D721Med (cell line): ENCODE measurements at regions not wholly inside any gene's neighbourhood (a gene's known extent, or its start where the extent isn't known, plus 50 kb on each side); places are given as distances from the start of the nearest gene placed in this dataset.

Experiments
- DNase-seq: peaks from one replicate; pipeline ENCODE4 v3.0.0; 2011; ENCODE audit warnings: low spot score; ENCODE audit not compliant: insufficient read length
- FAIRE-seq: peaks from 2 replicates; lab custom pipeline; 2011; peaks lifted over from hg19 to GRCh38; lab: Jason Lieb, UNC
- TF ChIP-seq, protein P1 (sequence below): IDR thresholded peaks from 2 replicates; pipeline ENCODE4 v1.5.1; 2012; ENCODE audit warnings: mild to moderate bottlenecking, control low read depth; ENCODE audit not compliant: insufficient read depth; ENCODE audit errors: missing control alignments

DNA sequence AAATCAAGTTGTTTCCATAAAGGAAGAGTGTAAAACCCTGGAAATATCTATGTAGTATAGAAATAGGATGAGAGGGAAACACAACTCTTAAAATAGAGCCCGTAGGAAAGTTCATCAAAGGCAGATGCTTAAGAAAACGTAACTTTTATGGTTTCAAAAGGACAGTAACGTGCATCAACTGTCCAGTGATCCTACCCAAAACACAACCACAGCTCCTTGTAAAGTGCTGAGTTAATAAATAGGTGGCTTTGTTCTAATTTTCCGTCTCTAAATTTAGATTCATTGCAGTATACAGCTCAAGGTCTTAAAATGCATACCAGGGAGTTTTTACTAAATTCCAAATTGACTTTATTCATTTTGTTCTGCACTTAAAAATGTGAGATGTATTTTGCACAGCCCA, 282.1 kb upstream of the ID2 start:
- TF ChIP-seq, protein P1, sequence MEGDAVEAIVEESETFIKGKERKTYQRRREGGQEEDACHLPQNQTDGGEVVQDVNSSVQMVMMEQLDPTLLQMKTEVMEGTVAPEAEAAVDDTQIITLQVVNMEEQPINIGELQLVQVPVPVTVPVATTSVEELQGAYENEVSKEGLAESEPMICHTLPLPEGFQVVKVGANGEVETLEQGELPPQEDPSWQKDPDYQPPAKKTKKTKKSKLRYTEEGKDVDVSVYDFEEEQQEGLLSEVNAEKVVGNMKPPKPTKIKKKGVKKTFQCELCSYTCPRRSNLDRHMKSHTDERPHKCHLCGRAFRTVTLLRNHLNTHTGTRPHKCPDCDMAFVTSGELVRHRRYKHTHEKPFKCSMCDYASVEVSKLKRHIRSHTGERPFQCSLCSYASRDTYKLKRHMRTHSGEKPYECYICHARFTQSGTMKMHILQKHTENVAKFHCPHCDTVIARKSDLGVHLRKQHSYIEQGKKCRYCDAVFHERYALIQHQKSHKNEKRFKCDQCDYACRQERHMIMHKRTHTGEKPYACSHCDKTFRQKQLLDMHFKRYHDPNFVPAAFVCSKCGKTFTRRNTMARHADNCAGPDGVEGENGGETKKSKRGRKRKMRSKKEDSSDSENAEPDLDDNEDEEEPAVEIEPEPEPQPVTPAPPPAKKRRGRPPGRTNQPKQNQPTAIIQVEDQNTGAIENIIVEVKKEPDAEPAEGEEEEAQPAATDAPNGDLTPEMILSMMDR, result no peak
- FAIRE-seq (no peak), DNase-seq (no peak)

DNA sequence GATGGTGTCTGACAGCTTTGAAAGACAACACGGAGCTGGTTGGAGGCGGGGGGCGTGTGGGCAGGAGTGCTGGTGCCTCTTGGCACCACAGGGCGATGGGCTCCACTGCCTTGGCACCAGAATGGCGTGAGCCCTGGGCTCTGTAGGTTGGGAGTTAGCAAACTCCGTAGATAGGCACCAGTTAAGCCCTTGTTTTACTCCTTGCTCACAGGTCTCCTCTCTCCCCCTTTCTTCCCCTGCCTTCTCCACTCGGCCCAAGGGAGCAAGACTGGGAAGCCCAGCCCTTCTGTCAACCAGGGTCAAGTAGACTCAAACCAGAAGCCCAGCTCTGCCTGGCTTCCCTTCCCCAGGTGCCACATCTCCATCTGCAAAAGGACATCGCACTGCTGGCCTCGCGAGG, 281.7 kb upstream of the ID2 start:
- DNase-seq (no peak), FAIRE-seq (no peak)
- TF ChIP-seq, protein P1, result no peak

GRCh38 chr2:8402222-8402621, 279.6 kb upstream of the ID2 start:
- FAIRE-seq (no peak), DNase-seq (no peak)
- TF ChIP-seq, protein P1, result no peak

- TF ChIP-seq, protein P1, result no peak
- no peak for DNase-seq
- no peak for FAIRE-seq
These were observed 278.0 kb upstream of the ID2 start for GRCh38 chr2:8403876-8404275.

DNA sequence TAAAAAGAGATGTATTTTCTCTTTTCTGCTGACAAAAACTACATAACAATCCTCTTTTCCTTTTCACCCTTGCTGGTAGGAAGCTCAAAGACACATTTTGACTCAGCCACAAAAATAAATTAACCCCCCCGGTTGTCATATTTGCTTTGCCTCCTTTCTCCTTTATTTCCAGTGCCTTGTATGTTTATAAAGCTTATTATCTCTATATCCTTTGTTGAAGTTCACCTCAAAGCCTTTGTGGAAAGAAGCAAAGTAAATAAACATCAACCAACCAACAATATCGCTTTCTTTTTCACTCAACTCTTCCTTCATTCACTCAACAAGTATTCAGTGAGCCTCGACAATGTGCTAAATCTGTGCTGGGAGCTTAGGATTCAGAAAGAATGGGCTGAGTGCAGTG, 276.5 kb upstream of the ID2 start:
- TF ChIP-seq, protein P1, result no peak
- DNase-seq (no peak), FAIRE-seq (no peak)

DNA sequence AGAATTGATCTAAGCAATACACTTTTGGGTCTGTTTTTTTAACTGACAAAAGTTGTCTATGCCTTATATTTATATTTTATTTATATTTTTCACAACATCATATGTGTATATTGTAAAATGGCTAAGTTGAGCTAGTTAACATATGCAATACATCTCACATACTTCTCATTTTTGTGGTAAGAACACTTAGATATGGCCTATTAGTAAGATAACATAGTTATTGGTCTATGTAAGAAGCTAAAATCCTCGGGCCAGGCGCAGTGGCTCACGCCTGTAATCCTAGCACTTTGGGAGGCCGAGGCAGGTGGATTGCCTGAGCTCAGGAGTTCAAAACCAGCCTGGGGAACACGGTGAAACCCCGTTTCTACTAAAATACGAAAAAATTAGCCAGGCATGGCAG, 275.6 kb upstream of the ID2 start:
- TF ChIP-seq, protein P1, result no peak
- no peak for FAIRE-seq

GRCh38 chr2:8407332-8407731, 274.5 kb upstream of the ID2 start:
- TF ChIP-seq, protein P1, result no peak
- no peak for DNase-seq
- FAIRE-seq, result no peak

More for the DNA sequence above, 275.6 kb upstream of the ID2 start:
- no peak for DNase-seq
